HL-60 (cell line): ENCODE measurements at regions not wholly inside any gene's neighbourhood (a gene's known extent, or its start where the extent isn't known, plus 50 kb on each side); places are given as distances from the start of the nearest gene placed in this dataset.

Source experiments
- GABPA ChIP-seq: IDR thresholded peaks from 2 replicates; pipeline ENCODE4 v1.6.1; 2012; ENCODE audit warnings: low read depth
- POLR2AphosphoS5 ChIP-seq: IDR thresholded peaks from 2 replicates; pipeline ENCODE4 v1.6.1; 2012; ENCODE audit warnings: low read depth
- TF ChIP-seq, protein P1 (sequence below): IDR thresholded peaks from one replicate; pipeline ENCODE4 v1.5.1; 2011; ENCODE audit warnings: low read length, control low read depth, inconsistent platforms; ENCODE audit not compliant: insufficient read depth

GRCh38 chr13:20340759-20341171 is 108.6 kb upstream of the GJB6 start:
- TF ChIP-seq, protein P1, sequence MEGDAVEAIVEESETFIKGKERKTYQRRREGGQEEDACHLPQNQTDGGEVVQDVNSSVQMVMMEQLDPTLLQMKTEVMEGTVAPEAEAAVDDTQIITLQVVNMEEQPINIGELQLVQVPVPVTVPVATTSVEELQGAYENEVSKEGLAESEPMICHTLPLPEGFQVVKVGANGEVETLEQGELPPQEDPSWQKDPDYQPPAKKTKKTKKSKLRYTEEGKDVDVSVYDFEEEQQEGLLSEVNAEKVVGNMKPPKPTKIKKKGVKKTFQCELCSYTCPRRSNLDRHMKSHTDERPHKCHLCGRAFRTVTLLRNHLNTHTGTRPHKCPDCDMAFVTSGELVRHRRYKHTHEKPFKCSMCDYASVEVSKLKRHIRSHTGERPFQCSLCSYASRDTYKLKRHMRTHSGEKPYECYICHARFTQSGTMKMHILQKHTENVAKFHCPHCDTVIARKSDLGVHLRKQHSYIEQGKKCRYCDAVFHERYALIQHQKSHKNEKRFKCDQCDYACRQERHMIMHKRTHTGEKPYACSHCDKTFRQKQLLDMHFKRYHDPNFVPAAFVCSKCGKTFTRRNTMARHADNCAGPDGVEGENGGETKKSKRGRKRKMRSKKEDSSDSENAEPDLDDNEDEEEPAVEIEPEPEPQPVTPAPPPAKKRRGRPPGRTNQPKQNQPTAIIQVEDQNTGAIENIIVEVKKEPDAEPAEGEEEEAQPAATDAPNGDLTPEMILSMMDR: no peak
- TF ChIP-seq POLR2AphosphoS5 (no peak), GABPA (no peak)
